GM23248 (cell line): ENCODE measurements at regions not wholly inside any gene's neighbourhood (a gene's known extent, or its start where the extent isn't known, plus 50 kb on each side); places are given as distances from the start of the nearest gene placed in this dataset.

Source experiments
- EZH2 ChIP-seq: fragments of 200-600 bp; sonication (generic); IDR thresholded peaks from 2 replicates; pipeline ENCODE4 v1.6.1; 2018; ENCODE audit warnings: antibody characterized with exemption, mild to moderate bottlenecking; ENCODE audit not compliant: insufficient read depth, poor library complexity, severe bottlenecking
- EZH2phosphoT487 ChIP-seq: fragments of 200-600 bp; sonication (generic); IDR thresholded peaks from 2 replicates; pipeline ENCODE4 v1.6.1; 2018; ENCODE audit warnings: antibody characterized with exemption, moderate library complexity, mild to moderate bottlenecking, low read depth; ENCODE audit not compliant: insufficient read depth

GRCh38 chr5:143708672-143709071 lies 103.3 kb upstream of the HMHB1 start:
- TF ChIP-seq EZH2 (no peak), EZH2phosphoT487 (no peak)
